Suprapubic skin (tissue), 4 donors: ENCODE measurements at regions not wholly inside any gene's neighbourhood (a gene's known extent, or its start where the extent isn't known, plus 50 kb on each side); places are given as distances from the start of the nearest gene placed in this dataset.

ENCODE experiments used
- DNase-seq, 2 donors: peaks; one replicate each; pipeline ENCODE4 v3.0.0-alpha.2; 2019; ENCODE audit warnings: low spot score in 2 of 2
- H3K27ac ChIP-seq: fragments of 200-600 bp; sonication (generic); one replicate; pipeline ENCODE4 v1.5.1; 2019
- H3K27me3 ChIP-seq: fragments of 200-600 bp; sonication (generic); one replicate; pipeline ENCODE4 v1.5.1; 2019
- H3K36me3 ChIP-seq: fragments of 200-600 bp; sonication (generic); one replicate; pipeline ENCODE4 v1.5.1; 2019
- H3K4me1 ChIP-seq: fragments of 200-600 bp; sonication (generic); one replicate; pipeline ENCODE4 v1.5.1; 2019
- H3K4me3 ChIP-seq: fragments of 200-600 bp; sonication (generic); one replicate; pipeline ENCODE4 v1.5.1; 2019; ENCODE audit warnings: mild to moderate bottlenecking
- H3K9me3 ChIP-seq: fragments of 200-600 bp; sonication (generic); one replicate; pipeline ENCODE4 v1.5.1; 2019
- EP300 ChIP-seq: sonication (generic); formaldehyde crosslinking; IDR thresholded peaks from one replicate; pipeline ENCODE4 v1.6.1; 2017; ENCODE audit warnings: antibody characterized with exemption
- POLR2A ChIP-seq, 2 donors: fragments of 450-650 bp; IDR thresholded peaks; one replicate each; pipeline ENCODE4 v1.6.1; 2017; ENCODE audit warnings: antibody characterized with exemption in 2 of 2, mild to moderate bottlenecking in 2 of 2, moderate library complexity in 2 of 2
- POLR2AphosphoS5 ChIP-seq, 3 donors: sonication (generic); formaldehyde crosslinking; IDR thresholded peaks; one replicate each; pipeline ENCODE4 v1.6.1; 2017; ENCODE audit warnings: antibody characterized with exemption in 3 of 3
- WGBS: methylation state at CpG from one replicate; pipeline ENCODE4 v1.1.5; 2018; 5-methylcytosine and 5-hydroxymethylcytosine counted together
- TF ChIP-seq, protein P1 (sequence below), 2 donors: fragments of 200-600 bp in 1 of 2; fragments of 450-650 bp in 1 of 2; sonication (generic) in 1 of 2; IDR thresholded peaks; one replicate each; pipeline ENCODE4 v1.5.1; 2016 to 2019; ENCODE audit warnings: antibody characterized with exemption in 2 of 2, mild to moderate bottlenecking in 1 of 2, moderate library complexity in 1 of 2

DNA sequence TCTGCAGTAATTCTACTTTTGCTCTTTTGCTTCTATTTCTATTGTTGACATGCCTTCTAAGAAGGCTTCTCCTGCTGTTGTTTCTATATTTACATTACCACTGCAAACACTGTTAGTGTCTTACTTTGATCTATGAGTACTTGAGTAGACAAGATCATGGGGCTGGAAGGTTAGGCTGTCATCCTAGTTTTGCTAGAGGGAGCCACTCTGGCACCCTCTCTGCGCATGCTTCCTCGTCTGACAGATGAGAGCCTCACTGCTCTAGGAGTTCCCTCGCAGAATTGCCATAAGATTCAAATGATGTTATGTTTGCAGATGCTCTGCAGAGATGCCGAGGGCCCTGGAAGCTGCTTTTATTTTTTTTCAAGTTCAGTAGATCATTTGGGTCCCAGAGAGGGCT is 185.6 kb downstream of the RNF144A start:
- Histone ChIP-seq H3K9me3 (no peaks in the 10 kb centered on the region), H3K27ac (no peak overlapping the region), H3K36me3 (no peaks in the 10 kb centered on the region), H3K4me1 (no peaks in the 10 kb centered on the region), H3K27me3 (no peaks in the 10 kb centered on the region), H3K4me3 (no peak overlapping the region)
- 95% methylated on average over 4 of the region's 4 CpGs for WGBS
- no peak for DNase-seq
- no peak for TF ChIP-seq EP300

DNA sequence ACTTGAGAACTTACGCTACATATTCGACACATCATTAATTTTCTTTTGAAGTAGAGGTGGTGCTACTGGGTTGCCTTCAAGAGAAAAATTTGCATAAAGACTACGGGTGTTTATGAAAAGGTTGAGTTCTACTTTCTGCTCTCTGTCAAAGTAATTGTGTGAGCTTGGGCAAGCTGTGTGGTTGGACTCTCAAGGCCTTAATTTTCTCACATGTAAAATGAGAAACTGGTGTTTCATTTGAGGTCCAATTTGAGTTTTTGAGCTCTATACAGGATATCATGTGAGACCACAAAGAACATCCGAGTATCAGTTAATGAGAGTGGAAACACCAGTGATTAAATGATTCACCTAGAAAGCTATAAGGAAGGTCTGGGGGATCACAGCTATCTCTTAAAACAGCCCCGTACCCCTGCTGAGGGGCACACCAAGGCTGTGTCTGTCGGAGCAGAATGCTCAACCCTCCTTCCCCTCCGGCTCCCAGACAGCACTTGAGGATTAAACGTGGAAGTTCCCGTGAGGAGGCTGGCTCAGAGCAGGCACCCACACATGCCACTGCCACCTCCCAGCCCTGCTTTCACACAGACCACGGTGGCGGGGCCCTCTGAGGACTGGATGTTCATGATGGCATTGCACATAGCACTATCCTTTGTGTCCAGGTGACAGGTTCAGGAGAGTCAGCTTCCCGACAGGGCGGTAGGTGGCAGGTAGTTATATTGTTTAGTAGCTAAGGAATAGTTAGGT is 191.8 kb downstream of the RNF144A start:
- Histone ChIP-seq H3K9me3 (no peaks in the 10 kb centered on the region), H3K4me1 (no peaks in the 10 kb centered on the region), H3K36me3 (no peaks in the 10 kb centered on the region), H3K4me3 (no peak overlapping the region), H3K27me3 (no peaks in the 10 kb centered on the region), H3K27ac (no peak overlapping the region)
- WGBS, result 84% methylated on average over 12 of the region's 13 CpGs
- no peak for TF ChIP-seq EP300
- TF ChIP-seq POLR2AphosphoS5 (IDR thresholded peaks at IDR 0.05), result no peak
- no peak for TF ChIP-seq POLR2A (IDR thresholded peaks at IDR 0.05)
- TF ChIP-seq, protein P1, sequence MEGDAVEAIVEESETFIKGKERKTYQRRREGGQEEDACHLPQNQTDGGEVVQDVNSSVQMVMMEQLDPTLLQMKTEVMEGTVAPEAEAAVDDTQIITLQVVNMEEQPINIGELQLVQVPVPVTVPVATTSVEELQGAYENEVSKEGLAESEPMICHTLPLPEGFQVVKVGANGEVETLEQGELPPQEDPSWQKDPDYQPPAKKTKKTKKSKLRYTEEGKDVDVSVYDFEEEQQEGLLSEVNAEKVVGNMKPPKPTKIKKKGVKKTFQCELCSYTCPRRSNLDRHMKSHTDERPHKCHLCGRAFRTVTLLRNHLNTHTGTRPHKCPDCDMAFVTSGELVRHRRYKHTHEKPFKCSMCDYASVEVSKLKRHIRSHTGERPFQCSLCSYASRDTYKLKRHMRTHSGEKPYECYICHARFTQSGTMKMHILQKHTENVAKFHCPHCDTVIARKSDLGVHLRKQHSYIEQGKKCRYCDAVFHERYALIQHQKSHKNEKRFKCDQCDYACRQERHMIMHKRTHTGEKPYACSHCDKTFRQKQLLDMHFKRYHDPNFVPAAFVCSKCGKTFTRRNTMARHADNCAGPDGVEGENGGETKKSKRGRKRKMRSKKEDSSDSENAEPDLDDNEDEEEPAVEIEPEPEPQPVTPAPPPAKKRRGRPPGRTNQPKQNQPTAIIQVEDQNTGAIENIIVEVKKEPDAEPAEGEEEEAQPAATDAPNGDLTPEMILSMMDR (IDR thresholded peaks at IDR 0.05), result no peak
- DNase-seq, result no peak

DNA sequence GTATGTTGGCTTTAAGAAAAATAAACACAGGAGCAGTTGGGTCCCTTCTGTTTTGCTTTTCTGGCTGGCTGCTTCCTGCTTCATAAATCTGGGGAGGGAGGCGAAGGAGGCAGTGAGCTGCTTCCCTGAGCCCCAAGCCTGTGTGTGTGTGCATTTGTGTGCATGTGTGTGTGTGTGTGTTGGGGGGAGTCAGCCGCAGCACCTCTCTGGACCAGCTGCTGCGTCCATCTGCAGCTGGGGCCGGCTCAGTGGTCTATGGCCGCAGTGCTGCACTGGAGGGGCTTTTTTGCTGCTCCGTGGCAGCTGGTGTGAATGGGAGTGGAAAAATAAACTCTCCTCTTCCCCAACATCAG is 192.3 kb downstream of the RNF144A start:
- Histone ChIP-seq H3K36me3 (no peaks in the 10 kb centered on the region), H3K9me3 (peaks cover 3% of the 10 kb centered on the region), H3K27ac (no peak overlapping the region), H3K4me3 (no peak overlapping the region), H3K27me3 (no peaks in the 10 kb centered on the region), H3K4me1 (no peaks in the 10 kb centered on the region)
- WGBS, result 90% methylated on average over 6 of the region's 6 CpGs
- DNase-seq, result no peak
- TF ChIP-seq POLR2A (IDR thresholded peaks at IDR 0.05) (no peak), EP300 (no peak), POLR2AphosphoS5 (IDR thresholded peaks at IDR 0.05) (no peak)
- TF ChIP-seq, protein P1 (IDR thresholded peaks at IDR 0.05), result no peak

DNA sequence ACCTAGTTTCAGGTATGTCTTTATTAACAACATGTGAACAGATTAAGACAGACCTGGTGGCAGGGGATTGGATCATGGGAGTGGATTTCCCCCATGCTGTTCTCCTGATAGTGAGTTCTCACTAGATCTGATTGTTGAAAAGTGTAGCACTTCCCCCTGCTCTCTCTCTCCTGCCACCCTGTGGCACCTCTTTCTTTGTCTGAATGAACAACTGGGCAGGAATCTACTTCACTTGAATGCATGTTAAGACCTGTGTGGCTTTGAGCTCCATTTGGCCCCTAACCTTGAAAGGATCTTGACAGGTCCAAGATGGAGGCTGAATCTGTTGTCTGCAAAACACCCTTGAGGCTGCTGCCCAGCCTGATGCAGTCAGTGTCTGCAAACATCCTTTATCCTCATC is 194.4 kb downstream of the RNF144A start:
- Histone ChIP-seq H3K4me1 (no peaks in the 10 kb centered on the region), H3K36me3 (no peaks in the 10 kb centered on the region), H3K9me3 (peaks cover 3% of the 10 kb centered on the region), H3K4me3 (no peak overlapping the region), H3K27me3 (no peaks in the 10 kb centered on the region), H3K27ac (no peak overlapping the region)
- TF ChIP-seq, protein P1 (IDR thresholded peaks at IDR 0.05), result no peak
- TF ChIP-seq POLR2AphosphoS5 (IDR thresholded peaks at IDR 0.05) (no peak), POLR2A (IDR thresholded peaks at IDR 0.05) (no peak), EP300 (no peak)
- no peak for DNase-seq

DNA sequence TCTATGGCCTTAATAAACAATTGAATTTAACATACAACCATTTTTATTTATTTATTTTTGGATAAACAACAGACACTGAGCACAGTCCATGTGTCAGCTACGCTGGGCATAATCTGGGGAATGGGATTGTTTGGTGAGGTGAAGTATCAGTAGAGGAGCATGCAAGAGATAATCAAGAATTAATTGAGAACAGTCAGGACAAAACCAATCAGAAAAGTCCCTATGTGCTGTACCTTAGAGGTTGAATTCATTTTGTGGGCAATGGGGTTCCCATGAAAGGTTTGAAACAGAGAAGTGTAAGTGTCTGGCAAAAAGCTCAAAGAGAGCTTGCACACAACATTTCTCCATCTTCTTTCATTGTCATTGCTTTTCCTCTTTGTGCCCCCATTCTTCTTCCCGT is 198.2 kb downstream of the RNF144A start:
- no peaks in the 10 kb centered on the region for H3K27me3 ChIP-seq
- H3K4me3 ChIP-seq, result no peak overlapping the region
- no peak for TF ChIP-seq EP300
- no peak for TF ChIP-seq POLR2A (IDR thresholded peaks at IDR 0.05)
- TF ChIP-seq, protein P1 (IDR thresholded peaks at IDR 0.05), result no peak
- TF ChIP-seq POLR2AphosphoS5 (IDR thresholded peaks at IDR 0.05), result no peak
- no peaks in the 10 kb centered on the region for H3K4me1 ChIP-seq
- 49% methylated on average over 2 of the region's 2 CpGs for WGBS
- DNase-seq, result no peak
- H3K9me3 ChIP-seq, result peaks cover 3% of the 10 kb centered on the region
- no peak overlapping the region for H3K27ac ChIP-seq
- H3K36me3 ChIP-seq, result no peaks in the 10 kb centered on the region

DNA sequence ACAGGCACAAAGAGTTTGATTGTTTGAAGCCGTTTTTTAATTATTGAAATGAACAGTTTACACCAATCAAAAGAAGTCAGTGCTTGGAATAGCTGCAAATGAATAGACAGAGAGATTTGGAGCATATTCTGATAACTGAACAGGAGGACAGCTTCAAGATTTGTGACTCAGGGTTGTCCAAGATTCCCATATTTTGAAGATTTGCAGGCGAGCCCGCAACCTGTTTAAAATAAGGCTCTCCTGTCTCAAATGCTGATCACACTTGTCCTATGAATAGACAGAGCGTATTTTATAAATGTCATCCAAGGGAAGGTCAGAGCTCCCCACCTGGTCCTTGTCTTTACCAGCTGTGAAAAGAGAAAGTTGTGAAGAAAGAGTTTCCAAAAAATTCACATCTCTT is 198.7 kb downstream of the RNF144A start:
- DNase-seq, result no peak
- no peaks in the 10 kb centered on the region for H3K4me1 ChIP-seq
- WGBS, result 91% methylated on average over 4 of the region's 4 CpGs
- H3K27ac ChIP-seq, result no peak overlapping the region
- no peaks in the 10 kb centered on the region for H3K27me3 ChIP-seq
- no peaks in the 10 kb centered on the region for H3K36me3 ChIP-seq
- TF ChIP-seq POLR2A (IDR thresholded peaks at IDR 0.05), result no peak
- TF ChIP-seq POLR2AphosphoS5 (IDR thresholded peaks at IDR 0.05), result no peak
- TF ChIP-seq, protein P1 (IDR thresholded peaks at IDR 0.05), result no peak
- H3K4me3 ChIP-seq, result no peak overlapping the region
- peaks cover 3% of the 10 kb centered on the region for H3K9me3 ChIP-seq
